ENCODE measurements at regions not wholly inside any gene's neighbourhood (a gene's known extent, or its start where the extent isn't known, plus 50 kb on each side); places are given as distances from the start of the nearest gene placed in this dataset.

- no peak for DNase-seq
Measured at GRCh38 chr16:8519179-8519578, 71.1 kb downstream of the TMEM114 start.

- no peak for DNase-seq
Measured at GRCh38 chr16:8517280-8517679, 73.0 kb downstream of the TMEM114 start.

DNA sequence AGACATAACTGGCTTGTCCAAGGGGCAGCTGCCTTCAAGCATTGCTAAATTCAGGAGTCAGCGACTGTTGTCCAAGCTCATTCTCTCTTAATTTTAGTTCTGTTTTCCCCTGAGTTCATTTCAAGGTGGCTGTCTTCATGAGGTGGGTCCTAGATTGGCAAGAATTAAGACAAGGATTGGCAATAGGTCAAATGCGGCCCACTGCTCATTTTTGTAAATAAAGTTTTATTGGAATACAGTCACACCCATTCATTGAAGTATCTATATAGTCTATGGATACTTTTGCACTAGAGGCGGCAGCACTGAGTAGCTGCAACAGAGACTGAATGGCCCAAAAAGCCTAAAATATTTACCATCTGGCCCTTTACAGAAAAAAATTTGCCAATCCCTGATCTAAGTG is 73.8 kb downstream of the TMEM114 start:
- no peak for DNase-seq

GRCh38 chr16:8512941-8513624 is 77.2 kb downstream of the TMEM114 start:
- no peak for DNase-seq

- DNase-seq, result no peak
Measured at GRCh38 chr16:8511464-8511863, 78.8 kb downstream of the TMEM114 start.

DNA sequence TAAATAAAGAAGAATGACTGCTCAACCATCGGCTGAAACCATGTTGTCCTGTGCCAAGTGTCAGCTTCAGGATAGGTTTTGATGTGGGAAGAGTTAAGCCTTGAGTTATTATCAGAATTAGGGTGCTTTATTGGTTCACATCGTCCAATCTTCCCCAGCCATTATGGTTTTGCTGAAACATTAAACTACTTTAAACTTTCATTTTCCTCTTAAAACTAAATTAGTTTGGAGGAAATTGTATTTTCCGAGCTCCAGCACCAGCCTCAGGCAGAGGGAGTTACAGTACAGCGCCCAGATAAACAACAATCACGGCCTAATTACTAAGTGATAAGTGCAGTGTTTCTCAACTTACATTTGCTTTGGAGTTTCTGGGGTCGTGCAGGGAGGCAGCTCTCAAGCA is 80.2 kb downstream of the TMEM114 start:
- DNase-seq, result no peak

DNA sequence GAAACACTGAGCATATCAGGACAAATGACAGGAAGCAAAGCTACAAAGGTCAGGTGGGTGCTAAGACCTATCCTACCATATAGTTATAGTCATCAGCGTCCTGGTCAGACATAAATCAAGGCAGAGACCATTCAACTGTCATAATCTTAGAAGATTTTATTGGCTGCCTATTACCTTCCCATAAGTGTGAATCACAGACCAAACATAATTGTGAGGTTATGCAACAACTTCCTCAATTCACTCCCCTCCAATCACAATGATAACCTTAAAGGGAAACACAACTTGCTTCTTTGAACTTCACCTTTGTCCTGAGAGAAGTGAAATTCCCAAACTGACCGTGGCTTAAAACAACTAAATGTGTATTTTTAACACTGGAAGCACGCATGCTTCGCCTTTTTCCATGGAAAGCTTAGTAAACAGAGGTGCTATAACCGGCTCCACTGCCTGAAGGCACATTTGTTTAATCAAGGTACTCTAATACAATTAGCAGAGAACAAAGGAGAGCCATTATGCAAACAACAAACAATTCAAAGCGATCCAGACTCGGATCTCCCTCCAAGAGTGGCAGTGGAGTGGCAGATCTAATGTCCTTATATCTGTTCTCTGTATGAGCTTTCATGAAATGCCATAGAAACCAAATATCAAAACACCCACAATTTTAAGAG is 84.9 kb downstream of the TMEM114 start:
- no peak for DNase-seq

GRCh38 chr16:8502446-8502845 is 87.9 kb downstream of the TMEM114 start:
- no peak for DNase-seq

DNA sequence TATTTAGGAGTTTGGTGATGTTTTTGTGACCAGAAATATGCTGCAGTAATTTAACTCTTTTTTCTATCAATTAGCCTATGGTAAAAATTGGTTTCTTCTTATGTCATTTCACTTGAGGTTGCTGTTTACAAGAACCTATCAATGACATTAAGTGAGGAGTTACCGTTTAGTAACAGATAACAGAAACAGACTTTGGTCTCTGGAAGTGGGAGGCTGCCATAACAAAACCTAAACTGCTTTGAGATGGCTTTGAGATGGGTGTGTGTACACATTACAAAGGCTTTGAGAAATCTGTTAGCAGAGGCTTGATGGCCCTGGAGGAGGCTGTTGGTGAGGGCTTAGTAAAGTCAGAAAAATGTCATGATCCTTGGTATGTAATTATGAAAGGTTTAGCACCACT is 90.0 kb downstream of the TMEM114 start:
- no peak for DNase-seq

GRCh38 chr16:8496364-8496763 is 93.9 kb downstream of the TMEM114 start:
- no peak for DNase-seq

DNA sequence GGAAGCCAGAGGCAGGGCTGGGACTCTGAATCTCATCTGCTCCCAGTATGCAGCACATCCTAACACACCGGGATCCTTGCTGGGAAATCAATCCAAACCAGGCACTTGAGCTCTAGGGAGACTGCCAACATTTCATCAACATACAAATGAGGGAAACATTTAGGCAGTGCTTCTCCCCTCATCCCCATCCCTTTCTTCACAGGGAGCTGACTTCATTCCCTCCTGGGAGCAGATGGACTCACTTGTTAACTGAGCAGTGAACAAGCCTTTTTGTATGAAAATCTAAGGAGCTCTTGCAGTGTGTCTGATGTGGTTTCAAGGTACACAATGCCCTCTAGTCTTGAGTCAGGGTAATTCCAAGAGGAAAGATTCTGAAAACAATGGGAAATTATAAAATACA is 96.3 kb downstream of the TMEM114 start:
- DNase-seq, result no peak

GRCh38 chr16:8492690-8493089 is 97.6 kb downstream of the TMEM114 start:
- DNase-seq, result no peak

- no peak for DNase-seq
Measured at GRCh38 chr16:8489580-8489979, 100.7 kb downstream of the TMEM114 start.

GRCh38 chr16:8486985-8487384 is 103.3 kb downstream of the TMEM114 start:
- DNase-seq, result no peak

GRCh38 chr16:8483396-8483795 is 106.9 kb downstream of the TMEM114 start:
- no peak for DNase-seq

GRCh38 chr16:8481810-8482209 is 108.5 kb downstream of the TMEM114 start:
- no peak for DNase-seq

GRCh38 chr16:8476824-8477223 is 113.5 kb downstream of the TMEM114 start:
- no peak for DNase-seq

DNA sequence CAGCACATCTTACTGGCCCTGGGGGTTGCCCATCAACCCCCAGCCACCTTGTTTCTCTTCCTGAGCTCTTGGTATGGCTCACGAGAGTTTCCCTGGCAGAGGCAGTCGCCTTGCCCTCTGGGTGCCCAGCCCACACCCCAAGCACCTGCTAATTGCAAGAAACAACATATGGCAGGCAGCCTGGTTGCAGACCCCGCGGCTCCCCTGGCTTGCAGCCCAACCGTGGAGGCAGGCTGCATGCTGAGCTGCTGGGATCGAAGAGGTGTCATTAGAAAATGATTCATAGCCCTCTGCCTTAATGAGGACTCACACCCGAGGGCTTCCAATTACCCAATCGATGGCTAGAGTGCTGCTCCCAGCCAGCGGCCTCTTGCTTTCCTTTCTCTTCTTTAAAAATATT is 115.7 kb downstream of the TMEM114 start:
- DNase-seq, result no peak

GRCh38 chr16:8469102-8469778 is 121.1 kb downstream of the TMEM114 start:
- no peak for DNase-seq

DNA sequence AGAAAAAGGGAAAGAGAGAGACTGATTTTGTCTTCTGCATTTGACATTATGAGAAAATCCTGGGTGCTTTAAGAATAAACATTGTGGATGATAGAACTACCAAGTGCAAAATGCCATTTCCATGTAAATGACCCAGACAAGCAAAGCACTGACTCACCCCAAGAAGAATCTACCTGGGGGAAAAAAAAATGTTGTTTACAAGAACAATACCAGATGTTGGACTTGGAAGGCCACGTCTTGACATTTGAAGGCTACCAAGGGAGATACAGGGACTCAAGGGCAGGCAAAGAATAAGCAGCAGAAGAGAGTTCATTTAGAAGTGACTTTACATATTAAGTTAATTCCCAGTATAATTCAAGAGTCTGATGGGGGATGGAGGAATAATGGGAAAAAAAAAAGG is 125.3 kb downstream of the TMEM114 start:
- no peak for DNase-seq

DNA sequence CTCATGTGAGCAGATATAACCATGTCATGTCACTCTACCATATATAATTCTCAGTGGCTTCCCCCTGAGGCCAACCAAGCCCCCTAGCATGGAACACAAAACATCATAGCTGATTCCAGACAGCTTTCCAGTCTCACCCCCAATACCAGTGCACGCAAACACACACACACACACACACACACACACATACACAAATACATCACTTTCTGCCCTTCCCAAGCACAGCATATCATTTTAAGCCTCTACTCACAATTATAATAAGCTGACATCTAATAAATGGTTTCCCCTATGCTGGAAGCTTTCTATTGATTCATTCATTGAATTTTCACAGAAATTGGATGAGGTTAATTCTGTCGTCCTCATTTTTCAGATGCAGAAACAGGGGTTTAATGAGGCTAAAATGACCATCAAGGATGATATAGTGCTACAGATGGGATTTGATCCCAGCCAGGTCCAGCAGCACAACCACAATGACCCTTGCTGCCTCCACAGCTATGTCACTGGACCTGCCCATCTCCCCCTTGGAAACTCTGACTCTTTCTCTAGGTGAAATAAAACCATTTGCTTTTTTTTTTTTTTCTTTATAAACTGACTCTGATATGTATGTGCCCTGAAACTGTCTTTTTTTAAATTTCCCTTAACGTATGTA is 131.1 kb downstream of the TMEM114 start:
- no peak for DNase-seq

- DNase-seq, result no peak
Measured at GRCh38 chr16:8458481-8459046, 131.7 kb downstream of the TMEM114 start.

- DNase-seq, result no peak
Measured at GRCh38 chr16:8453359-8453758, 137.0 kb downstream of the TMEM114 start.

All from T1000 (cell line).